ENCODE measurements at regions not wholly inside any gene's neighbourhood (a gene's known extent, or its start where the extent isn't known, plus 50 kb on each side); places are given as distances from the start of the nearest gene placed in this dataset.
A peak's percentile ranks its signal among the peaks of the same experiment; 100 is the strongest.

DNA sequence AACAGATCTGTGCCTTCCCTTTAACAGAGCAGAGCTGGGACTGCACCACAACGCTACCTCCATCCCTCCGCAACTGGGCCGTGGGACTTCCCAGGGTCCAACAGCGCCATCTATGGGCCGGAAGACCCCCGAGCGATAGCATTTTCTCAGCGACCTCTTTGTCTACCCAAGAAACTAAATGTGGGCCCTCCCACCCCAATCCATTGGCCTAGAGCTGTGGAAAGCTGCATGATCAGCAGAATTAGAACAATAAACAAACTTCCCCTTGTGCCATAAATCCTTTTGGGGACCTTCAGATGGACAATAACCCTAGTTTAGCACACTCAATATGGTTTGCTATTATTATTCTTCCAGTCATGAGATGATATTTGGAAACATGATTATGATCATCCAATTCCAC, 74.8 kb upstream of the NTRK3 start:
- H3K4me2 ChIP-seq (ENCODE audit: low read depth, low read length, poor library complexity, severe bottlenecking) = no peak overlapping the region
- no peak for TF ChIP-seq EZH2phosphoT487 (IDR thresholded peaks at IDR 0.05; ENCODE audit: borderline replicate concordance)
- TF ChIP-seq, protein P1, sequence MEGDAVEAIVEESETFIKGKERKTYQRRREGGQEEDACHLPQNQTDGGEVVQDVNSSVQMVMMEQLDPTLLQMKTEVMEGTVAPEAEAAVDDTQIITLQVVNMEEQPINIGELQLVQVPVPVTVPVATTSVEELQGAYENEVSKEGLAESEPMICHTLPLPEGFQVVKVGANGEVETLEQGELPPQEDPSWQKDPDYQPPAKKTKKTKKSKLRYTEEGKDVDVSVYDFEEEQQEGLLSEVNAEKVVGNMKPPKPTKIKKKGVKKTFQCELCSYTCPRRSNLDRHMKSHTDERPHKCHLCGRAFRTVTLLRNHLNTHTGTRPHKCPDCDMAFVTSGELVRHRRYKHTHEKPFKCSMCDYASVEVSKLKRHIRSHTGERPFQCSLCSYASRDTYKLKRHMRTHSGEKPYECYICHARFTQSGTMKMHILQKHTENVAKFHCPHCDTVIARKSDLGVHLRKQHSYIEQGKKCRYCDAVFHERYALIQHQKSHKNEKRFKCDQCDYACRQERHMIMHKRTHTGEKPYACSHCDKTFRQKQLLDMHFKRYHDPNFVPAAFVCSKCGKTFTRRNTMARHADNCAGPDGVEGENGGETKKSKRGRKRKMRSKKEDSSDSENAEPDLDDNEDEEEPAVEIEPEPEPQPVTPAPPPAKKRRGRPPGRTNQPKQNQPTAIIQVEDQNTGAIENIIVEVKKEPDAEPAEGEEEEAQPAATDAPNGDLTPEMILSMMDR (conservative IDR thresholded peaks at IDR 0.05; ENCODE audit: low read length) = peak; percentile 84
- no peak overlapping the region for H3K4me3 ChIP-seq (ENCODE audit: low read length, poor library complexity, severe bottlenecking)
- H3K4me1 ChIP-seq (ENCODE audit: insufficient read depth, low read length, poor library complexity, severe bottlenecking) = no peaks in the 10 kb centered on the region
- H3K9me2 ChIP-seq (replicated peaks; ENCODE audit: low read depth, low read length) = no peaks in the 10 kb centered on the region
- H4K20me1 ChIP-seq (ENCODE audit: insufficient read depth, low read length, poor library complexity, severe bottlenecking) = no peaks in the 10 kb centered on the region
- H3K9ac ChIP-seq (ENCODE audit: low read depth, low read length, poor library complexity, severe bottlenecking) = no peak overlapping the region
- H3K27me3 ChIP-seq (ENCODE audit: insufficient read depth, low read length, poor library complexity, severe bottlenecking) = no peaks in the 10 kb centered on the region
- no peaks in the 10 kb centered on the region for H3K36me3 ChIP-seq (ENCODE audit: insufficient read depth, low read length)
- H3K9me3 ChIP-seq (ENCODE audit: insufficient read depth, low read depth, low read length) = no peaks in the 10 kb centered on the region
- no peaks in the 10 kb centered on the region for H3F3A ChIP-seq (ENCODE audit: low read depth)
- H2AFZ ChIP-seq (ENCODE audit: low read length) = no peak overlapping the region
- H3K79me2 ChIP-seq (ENCODE audit: insufficient read depth, low read length) = no peaks in the 10 kb centered on the region

DNA sequence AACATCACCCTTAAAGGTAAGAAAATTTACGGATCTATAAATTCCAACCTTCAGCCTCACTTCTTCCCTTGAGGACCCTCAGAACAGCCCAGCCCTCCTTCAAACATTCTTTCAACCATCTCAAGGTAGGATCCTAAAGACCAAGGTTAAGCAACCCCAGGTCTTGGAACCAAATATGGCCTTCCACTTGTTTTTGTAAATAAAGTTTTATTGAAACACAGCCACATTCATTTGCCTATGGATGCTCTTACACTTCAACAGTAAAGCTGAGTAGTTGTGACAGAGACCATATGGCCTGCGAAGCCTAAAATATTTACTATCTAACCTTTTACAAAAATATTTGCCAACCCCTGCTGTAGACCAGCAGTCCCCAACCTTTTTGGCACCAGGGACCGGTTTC, 70.4 kb upstream of the NTRK3 start:
- Histone ChIP-seq H3K9me2 (replicated peaks; ENCODE audit: low read depth, low read length) (no peaks in the 10 kb centered on the region), H3K9ac (ENCODE audit: low read depth, low read length, poor library complexity, severe bottlenecking) (no peak overlapping the region), H3K4me1 (ENCODE audit: insufficient read depth, low read length, poor library complexity, severe bottlenecking) (no peaks in the 10 kb centered on the region), H4K20me1 (ENCODE audit: insufficient read depth, low read length, poor library complexity, severe bottlenecking) (no peaks in the 10 kb centered on the region), H3K4me2 (ENCODE audit: low read depth, low read length, poor library complexity, severe bottlenecking) (no peak overlapping the region), H3K27me3 (ENCODE audit: insufficient read depth, low read length, poor library complexity, severe bottlenecking) (no peaks in the 10 kb centered on the region), H3K36me3 (ENCODE audit: insufficient read depth, low read length) (no peaks in the 10 kb centered on the region), H3K4me3 (ENCODE audit: low read length, poor library complexity, severe bottlenecking) (no peak overlapping the region), H3K9me3 (ENCODE audit: insufficient read depth, low read depth, low read length) (no peaks in the 10 kb centered on the region), H2AFZ (ENCODE audit: low read length) (no peak overlapping the region), H3F3A (ENCODE audit: low read depth) (no peaks in the 10 kb centered on the region), H3K79me2 (ENCODE audit: insufficient read depth, low read length) (no peaks in the 10 kb centered on the region)
- TF ChIP-seq, protein P1 (conservative IDR thresholded peaks at IDR 0.05; ENCODE audit: low read length) = no peak
- TF ChIP-seq EZH2phosphoT487 (IDR thresholded peaks at IDR 0.05; ENCODE audit: borderline replicate concordance) = no peak

DNA sequence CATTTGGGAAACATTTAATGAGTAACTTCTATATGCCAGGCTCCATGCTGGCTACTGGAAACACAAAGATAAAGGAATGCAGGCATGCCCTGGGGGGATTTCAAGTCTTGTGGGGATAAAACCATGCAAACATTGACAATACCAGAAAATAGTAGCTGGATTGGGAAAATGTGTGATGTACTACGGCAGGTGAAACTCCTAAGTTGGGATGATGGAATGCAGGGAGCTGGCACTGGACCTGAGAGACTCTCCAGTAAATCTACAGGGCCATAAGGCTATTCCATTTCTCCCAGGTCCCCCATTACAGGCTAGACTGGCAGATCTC, 68.2 kb upstream of the NTRK3 start:
- Histone ChIP-seq H3K4me1 (ENCODE audit: insufficient read depth, low read length, poor library complexity, severe bottlenecking) (peaks cover 7% of the 10 kb centered on the region), H3K9me3 (ENCODE audit: insufficient read depth, low read depth, low read length) (no peaks in the 10 kb centered on the region), H3K4me2 (ENCODE audit: low read depth, low read length, poor library complexity, severe bottlenecking) (no peak overlapping the region), H3F3A (ENCODE audit: low read depth) (no peaks in the 10 kb centered on the region), H3K9ac (ENCODE audit: low read depth, low read length, poor library complexity, severe bottlenecking) (no peak overlapping the region), H3K9me2 (replicated peaks; ENCODE audit: low read depth, low read length) (no peaks in the 10 kb centered on the region), H3K27me3 (ENCODE audit: insufficient read depth, low read length, poor library complexity, severe bottlenecking) (no peaks in the 10 kb centered on the region), H4K20me1 (ENCODE audit: insufficient read depth, low read length, poor library complexity, severe bottlenecking) (no peaks in the 10 kb centered on the region), H3K36me3 (ENCODE audit: insufficient read depth, low read length) (no peaks in the 10 kb centered on the region), H2AFZ (ENCODE audit: low read length) (no peak overlapping the region), H3K4me3 (ENCODE audit: low read length, poor library complexity, severe bottlenecking) (no peak overlapping the region), H3K79me2 (ENCODE audit: insufficient read depth, low read length) (no peaks in the 10 kb centered on the region)
- no peak for TF ChIP-seq EZH2phosphoT487 (IDR thresholded peaks at IDR 0.05; ENCODE audit: borderline replicate concordance)
- TF ChIP-seq, protein P1 (conservative IDR thresholded peaks at IDR 0.05; ENCODE audit: low read length) = no peak

Measured in Loucy (cell line).